Activated T-cell treated with anti-CD3 and anti-CD28 coated beads for 24 hours (primary cell): ENCODE measurements at regions not wholly inside any gene's neighbourhood (a gene's known extent, or its start where the extent isn't known, plus 50 kb on each side); places are given as distances from the start of the nearest gene placed in this dataset.
"Not testable (repeated sequence)": the region's sequence is repeated elsewhere in the genome, so short reads cannot be mapped to it uniquely, and the experiment has no call there.

Experiments used
- DNase-seq: peaks from one replicate; pipeline ENCODE4 v3.0.0-alpha.2; 2020; ENCODE audit warnings: low read depth

DNA sequence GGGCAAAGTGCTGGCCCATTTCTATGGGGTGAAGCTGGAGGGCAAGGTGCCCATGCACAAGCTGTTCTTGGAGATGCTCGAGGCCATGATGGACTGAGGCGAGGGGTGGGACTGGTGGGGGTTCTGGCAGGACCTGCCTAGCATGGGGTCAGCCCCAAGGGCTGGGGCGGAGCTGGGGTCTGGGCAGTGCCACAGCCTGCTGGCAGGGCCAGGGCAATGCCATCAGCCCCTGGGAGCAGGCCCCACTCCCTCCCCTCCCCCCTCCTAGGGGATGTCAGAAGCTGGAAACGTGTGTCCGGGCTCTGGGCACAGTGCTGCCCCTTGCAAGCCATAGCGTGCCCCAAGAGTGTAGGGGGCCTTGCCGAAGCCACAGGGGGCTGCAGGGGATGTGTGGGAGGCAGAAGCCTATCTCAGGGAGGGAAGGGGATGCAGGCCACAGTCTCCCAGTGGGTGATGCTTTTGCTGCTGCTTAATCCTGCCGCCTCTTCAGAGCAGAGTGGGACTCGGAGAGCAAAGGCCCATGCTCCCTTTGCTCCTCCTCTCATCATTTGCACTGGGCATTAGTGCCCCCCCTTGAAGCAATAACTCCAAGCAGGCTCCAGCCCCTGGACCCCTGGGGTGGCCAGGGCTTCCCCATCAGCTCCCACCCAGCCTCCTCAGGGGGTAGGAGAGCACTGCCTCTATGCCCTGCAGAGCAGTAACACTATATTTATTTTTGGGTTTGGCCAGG is 85.2 kb downstream of the MRPL57 start:
- not testable (repeated sequence) for DNase-seq

DNA sequence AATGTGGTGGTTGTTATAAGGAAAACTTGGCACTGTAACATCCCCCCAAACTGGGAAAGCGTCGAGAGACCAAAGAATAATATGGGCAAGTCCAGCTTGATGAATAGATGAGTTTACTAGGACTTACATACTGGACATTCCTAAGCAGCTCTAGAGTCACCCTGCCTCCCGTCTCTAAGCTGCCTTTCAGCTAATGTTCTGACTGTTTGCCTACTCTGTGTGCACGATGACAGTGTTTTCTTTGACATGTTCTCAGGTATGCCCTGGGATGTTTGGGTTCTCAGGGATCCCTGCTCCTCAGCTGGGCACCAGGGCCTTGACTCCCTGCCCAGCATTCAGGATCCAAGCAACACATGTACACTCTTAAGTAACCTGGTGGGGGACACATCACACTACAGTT is 87.5 kb downstream of the MRPL57 start:
- DNase-seq, result not testable (repeated sequence)

DNA sequence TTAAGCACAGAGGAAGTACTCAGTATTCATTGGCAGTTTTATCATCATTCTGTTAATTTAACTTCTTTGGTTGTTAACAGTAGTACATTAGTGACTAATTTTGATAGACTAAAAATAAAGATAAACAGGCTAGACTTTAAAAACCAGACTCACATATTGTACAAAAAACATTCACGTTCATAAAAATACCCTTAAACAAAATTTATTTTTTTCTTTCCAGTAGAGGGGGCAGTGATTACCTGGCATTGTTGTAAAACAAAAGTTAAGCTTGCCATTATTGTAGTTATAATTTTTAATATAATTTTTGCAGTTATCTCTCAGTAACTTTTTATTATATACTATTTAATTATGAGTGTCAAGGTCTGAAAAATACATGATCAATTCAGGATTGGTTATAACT is 92.0 kb downstream of the MRPL57 start:
- DNase-seq, result not testable (repeated sequence)

DNA sequence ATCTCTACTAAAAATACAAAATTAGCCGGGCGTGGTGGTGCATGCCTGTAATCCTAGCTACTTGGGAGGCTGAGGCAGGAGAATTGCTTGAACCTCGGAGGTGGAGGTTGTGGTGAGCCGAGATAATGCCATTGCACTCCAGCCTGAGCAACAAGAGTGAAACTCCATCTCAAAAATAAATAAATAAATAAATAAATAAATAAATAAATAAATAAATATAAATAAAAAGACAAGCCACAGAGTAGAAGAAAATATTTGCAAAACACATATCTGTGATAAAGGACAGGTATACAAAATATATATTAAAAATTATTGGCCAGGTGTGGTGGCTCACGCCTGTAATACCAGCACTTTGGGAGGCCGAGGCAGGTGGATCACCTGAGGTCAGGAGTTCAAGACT is 96.0 kb downstream of the MRPL57 start:
- DNase-seq, result not testable (repeated sequence)

DNA sequence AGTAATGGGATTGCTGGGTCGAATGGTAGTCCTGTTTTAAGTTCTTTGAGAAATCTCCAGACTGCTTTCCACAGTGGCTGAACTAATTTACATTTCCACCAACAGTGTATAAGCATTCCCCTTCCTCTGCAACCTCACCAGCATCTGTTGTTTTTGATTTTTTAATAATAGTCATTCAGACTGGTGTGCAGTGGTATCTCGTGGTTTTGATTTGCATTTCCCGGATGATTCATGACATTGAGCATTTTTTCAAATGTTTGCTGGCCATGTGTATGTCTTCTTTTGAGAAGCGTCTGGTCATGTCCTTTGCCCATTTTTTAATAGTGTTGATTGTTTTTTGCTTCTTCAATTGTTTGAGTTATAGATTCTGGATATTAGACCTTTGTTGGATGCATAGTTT is 98.0 kb downstream of the MRPL57 start:
- not testable (repeated sequence) for DNase-seq

DNA sequence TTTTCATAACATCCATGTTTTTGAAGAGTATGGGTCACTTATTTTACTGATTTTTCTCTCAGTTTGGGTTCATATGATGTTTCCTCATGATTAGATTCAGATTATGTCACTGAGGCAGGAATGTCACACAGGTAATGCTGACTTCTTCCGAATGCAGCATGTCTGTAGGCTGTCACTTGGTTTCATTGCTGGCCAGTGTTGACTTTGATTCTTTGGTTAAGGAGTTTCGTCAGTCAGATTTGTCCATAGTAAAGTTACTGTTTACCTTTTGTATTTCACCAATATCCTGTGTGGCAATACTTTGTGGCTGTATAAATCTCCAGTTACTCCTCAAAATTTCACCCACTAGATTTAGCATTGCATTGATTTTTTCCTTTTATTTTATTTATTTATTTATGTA is 105.6 kb downstream of the MRPL57 start:
- DNase-seq, result no peak

DNA sequence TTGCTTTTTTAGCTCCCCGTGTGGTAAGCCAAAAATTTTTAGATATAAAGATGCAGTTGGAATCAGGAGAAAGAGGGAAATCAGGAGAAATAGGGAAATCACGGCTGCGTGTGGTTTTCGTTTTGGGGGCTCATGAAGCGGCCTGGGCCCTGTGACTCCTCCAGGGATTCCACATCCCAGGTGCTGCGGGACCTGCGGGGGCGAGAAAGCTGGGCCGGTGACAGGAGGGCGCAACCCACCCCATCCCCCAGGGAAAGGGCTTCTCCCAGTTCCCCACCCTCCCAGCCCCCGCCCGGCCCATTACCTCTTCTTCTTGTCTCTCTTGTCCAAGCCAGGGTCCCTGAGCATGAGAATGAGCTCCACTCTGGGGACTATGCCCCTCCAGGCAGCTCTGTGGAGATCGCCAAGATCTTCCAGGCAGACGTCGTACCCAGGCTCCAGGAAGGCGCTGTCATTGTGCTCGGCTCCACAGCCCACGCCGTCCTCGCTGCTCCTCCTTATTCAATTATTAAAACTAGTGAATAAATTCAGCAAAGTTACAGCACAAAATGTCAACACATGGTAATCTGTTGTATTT is 111.0 kb downstream of the MRPL57 start:
- no peak for DNase-seq

- no peak for DNase-seq
These were observed 113.0 kb downstream of the MRPL57 start for GRCh38 chr13:21289475-21289874.

GRCh38 chr13:21290442-21291002 is 114.1 kb downstream of the MRPL57 start:
- not testable (repeated sequence) for DNase-seq

GRCh38 chr13:21291840-21292239 is 115.4 kb downstream of the MRPL57 start:
- no peak for DNase-seq

DNA sequence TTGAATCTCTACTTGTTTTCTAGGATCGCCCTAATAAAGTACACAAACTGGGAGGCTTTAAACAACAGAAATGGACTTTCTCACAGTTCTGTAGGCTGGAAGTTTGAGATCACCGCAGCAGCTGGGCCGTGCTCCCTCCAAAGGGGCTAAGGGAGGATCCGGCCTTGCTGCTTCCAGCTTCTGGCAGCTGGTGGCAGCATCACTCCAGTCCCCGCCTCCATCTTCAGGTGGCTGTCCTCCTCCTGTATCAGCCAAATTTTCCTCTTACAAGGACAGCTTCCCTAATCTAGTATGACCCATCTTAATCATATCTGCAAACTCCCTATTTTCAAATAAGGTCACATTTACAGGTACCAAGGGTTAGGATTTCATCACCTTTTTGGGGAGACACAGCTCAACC is 120.5 kb downstream of the MRPL57 start:
- DNase-seq, result peak; percentile 20

DNA sequence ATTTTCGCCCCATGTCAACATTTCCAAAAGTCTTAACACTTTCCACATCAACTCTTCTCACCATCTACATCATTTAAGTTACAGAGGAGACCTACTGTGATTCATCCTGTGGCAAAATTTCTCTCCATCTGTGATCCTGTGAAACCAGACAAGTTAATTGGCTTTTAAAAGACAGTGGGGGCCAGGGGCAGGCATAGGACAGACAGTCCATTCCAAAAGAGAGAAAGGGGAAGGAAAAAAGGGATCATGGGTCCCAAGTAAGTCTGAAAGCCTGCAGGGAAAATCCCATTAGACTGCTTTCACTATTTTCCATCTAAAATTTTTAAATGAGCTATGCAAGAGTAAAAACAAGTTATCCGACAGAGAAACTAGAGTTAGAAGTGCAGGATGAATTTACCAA is 121.0 kb downstream of the MRPL57 start:
- DNase-seq, result no peak

DNA sequence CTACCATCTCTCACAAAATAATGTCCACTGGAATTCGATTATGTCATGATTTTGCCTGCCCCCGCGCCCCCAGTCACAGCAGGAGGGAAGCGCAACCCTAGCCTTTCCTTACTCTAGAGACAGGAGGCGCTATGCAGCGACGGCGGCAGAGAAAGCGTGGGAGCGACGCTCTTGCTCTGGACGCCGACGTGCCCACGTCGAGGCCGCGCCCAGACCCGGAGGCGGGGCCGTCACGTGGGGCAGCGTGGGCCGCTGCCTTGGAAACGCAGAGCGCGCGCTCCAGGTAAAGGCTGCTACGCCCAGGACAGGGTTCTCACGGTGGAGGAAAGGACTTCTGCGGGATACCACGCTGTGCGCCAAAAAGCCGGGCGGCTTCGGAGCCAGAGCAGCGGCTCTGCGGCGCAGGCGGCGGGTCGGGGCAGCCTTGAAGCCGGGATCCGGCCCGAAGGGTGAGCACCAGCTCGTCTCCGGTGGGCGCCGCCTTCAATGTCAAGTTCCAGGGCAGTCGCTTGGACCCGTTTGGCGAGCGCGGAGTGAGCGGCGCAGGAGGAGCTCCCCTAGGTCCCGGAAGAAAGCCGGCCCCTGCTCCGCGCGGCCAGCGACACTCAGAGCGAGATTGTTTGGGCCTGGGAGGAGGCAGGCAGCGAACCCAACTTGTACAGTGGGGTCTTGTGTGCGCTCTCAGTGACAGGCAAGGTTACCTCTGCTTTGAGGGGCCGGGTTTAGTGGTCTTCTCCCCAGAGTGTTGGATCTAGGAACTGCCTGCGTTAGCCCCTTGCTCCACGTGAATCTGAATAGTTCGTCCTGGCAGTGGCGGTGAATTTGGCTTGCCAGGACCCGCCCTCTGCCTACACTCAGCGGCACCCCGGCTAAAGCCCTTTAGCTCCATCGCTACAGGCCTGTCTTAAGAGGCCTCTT is 121.7 kb downstream of the MRPL57 start:
- peak; percentile 80 for DNase-seq

DNA sequence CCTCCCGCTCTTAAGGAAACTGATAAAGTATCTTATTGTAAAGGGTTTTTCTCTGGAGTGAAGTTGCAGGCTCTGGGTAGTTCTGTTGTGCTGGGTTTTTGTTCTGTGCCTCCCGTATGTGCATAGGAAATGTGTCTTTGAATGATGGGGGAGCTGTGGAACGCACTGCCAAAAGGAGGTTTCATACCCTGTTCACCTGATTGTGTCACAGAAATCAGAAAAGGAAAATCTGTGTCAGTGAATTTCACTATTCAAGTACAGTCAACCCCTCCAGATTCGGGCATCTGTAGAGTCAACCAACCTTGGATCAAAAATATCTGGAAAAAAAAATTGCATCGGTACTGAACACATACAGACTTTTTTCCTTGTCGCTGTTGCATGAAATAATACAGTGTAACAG is 127.8 kb downstream of the MRPL57 start:
- no peak for DNase-seq

GRCh38 chr13:21306300-21307073 is 130.0 kb downstream of the MRPL57 start:
- DNase-seq, result not testable (repeated sequence)

DNA sequence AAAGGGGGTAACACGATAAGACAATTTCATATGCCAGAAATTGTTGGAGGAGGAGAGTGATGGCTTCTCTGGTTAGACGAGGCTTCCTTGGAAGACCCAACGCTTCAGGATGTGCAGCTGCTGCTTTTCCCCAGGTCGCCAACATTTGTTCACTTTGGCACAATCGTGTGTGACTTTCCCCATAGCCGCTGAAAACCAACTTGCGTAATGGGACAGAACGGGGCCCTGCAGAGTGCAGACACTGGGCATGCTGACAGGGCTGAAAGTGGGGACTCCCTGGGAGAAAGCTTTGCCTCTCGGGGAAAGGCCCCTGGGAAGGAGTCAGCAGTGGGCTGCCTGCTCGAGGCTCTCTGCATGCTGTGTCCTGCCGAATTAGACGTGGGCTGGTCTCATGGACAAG is 130.7 kb downstream of the MRPL57 start:
- not testable (repeated sequence) for DNase-seq

DNA sequence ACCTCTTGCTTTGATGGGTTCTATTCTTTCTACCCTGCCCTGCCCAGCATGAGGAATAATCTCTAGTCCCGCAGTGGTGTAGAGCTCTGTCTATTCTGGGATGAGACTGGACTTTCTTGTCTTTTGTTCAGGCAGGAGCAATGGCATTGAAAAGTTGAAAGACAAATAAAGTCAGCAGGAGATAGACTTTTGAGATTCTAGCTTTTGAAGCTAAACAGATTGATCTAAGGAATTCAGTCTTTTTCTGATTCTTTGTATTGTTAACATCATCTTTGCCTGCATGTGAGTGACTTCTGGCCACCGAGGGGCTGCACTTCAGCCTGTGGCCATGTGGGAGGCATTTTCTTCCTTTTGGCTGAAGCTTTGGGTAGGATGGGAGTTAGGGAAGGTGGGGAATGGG is 132.4 kb downstream of the MRPL57 start:
- DNase-seq, result no peak

GRCh38 chr13:21309542-21310172 is 133.2 kb downstream of the MRPL57 start:
- no peak for DNase-seq

- DNase-seq, result no peak
These were observed 133.8 kb downstream of the MRPL57 start for GRCh38 chr13:21310220-21310619.

GRCh38 chr13:21314976-21315375 is 138.5 kb downstream of the MRPL57 start:
- DNase-seq, result not testable (repeated sequence)

DNA sequence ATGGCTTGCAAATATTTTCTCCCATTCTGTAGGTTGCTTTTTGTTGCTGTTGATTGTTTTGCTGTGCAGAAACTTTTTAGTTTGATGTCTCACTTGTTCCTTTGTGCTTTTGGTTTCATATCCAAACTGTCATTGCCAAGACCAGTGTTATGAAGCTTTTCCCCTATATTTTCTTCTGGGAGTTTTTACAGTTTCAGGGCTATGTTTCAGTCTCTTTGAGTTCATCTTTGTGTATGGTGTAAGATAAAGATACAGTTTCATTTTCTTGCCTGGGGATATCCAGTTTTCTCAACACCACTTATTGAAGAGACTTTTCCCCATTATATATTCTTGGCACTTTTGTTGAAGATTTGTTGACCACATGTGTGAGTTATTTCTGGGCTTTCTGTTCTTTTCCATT is 139.9 kb downstream of the MRPL57 start:
- DNase-seq, result no peak
